GM21717 (cell line): ENCODE measurements at regions not wholly inside any gene's neighbourhood (a gene's known extent, or its start where the extent isn't known, plus 50 kb on each side); places are given as distances from the start of the nearest gene placed in this dataset.
"Not testable (repeated sequence)": the region's sequence is repeated elsewhere in the genome, so short reads cannot be mapped to it uniquely, and the experiment has no call there.

Source experiments
- ATAC-seq: cut with Tn5 transposase; IDR thresholded peaks from one replicate; pipeline ENCODE4 v1.9.1; 2021; ENCODE audit warnings: mild to moderate bottlenecking, moderate library complexity; ENCODE audit not compliant: unreplicated experiment

DNA sequence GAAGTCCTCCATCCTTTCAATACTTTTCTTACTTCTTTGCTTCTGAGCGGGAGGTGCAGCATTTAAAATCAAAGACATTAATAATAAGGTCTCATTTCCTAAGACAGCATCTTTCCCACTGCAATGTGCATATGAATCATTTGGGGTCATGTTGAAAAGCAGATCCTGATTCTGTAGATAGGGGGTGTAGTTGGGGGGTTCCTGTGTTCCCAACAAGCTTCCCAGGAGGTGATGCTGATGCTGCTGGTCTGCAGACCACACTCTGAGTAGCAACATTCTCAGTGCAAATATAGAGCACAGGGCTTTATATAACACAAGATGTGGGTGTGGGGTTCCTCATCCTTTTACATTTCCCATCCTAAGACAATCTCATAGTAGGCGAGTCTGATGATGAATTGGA is 126.5 kb upstream of the PALM2AKAP2 start:
- no peak for ATAC-seq

DNA sequence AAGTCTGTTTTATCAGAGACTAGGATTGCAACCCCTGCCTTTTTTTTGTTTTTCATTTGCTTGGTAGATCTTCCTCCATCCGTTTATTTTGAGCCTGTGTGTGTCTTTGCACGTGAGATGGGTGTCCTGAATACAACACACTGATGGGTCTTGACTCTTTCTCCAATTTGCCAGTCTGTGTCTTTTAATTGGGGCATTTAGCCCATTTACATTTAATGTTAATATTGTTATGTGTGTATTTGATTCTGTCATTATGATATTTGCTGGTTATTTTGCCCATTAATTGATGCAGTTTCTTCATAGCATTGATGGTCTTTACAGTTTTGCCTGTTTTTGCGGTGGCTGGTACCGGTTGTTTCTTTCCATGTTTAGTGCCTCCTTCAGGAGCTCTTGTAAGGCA is 116.0 kb upstream of the PALM2AKAP2 start:
- ATAC-seq = not testable (repeated sequence)

DNA sequence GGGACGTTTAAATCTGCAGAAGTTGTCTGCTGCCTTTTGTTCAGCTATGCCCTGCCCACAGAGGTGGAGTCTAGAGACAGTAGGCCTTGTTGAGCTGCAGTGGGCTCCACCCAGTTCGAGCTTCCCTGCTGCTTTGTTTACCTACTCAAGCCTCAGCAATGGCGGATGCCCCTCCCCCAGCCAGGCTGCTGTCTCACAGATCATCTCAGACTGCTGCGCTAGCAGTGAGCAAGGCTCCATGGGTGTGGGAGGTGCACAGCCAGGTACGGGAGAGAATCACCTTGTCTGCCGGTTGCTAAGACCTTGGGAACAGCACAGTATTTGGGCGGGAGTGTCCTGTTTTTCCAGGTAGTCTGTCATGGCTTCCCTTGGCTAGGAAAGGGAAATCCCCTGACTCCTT is 114.3 kb upstream of the PALM2AKAP2 start:
- not testable (repeated sequence) for ATAC-seq

DNA sequence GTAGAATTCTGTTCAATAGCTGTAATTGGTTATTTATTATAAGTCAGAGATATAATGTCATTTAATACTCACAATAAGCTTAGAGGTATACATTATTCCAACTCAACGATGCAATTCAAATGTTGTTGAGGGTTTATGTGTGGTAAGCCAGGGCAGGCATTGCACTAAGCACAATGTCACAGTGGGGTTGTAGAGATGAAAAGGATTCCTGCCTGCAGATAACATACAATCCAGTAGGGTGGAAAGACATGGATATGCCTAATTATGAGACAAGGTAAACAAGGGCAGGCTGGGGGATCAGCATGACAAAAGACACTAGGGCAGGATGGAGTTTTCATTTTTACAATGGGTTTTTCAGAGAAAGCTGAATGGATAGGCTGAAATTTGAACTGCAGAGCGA is 98.7 kb upstream of the PALM2AKAP2 start:
- ATAC-seq = no peak

DNA sequence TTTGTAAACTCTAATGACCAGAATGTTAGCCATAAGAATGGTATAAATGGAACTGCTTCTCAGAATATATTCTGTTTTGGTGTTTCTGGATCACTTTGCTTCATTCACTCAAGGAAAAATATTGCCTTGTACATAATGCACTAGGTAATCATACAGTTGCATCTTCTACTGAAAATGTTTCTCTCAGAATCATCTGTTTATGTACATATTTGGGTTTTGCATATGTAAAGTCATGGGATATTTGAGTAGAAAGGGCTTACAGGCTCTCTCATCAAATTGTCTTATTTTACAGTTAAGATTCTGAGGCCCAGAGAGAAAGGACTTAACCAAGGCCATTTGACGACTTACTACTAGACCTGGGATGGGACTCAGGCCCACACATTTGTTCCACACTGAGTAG is 97.8 kb upstream of the PALM2AKAP2 start:
- no peak for ATAC-seq

DNA sequence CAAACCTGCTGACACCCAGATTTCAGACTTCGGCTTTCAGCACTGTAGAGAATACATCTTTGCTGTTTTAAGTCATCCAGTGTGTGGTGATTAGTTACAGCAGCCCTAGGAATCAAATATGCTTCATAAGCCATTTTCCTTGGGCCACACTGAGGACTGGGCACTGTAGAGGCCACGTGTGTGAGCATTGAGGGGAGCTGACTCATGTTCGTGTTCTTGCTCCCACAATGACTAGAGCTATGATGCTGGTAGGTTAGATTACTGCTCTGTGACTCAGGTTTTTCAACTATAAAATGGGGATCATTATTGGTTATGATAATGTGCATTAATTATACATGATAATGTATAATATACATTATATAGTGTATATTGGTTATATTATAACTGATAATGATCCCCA is 96.5 kb upstream of the PALM2AKAP2 start:
- ATAC-seq = no peak

DNA sequence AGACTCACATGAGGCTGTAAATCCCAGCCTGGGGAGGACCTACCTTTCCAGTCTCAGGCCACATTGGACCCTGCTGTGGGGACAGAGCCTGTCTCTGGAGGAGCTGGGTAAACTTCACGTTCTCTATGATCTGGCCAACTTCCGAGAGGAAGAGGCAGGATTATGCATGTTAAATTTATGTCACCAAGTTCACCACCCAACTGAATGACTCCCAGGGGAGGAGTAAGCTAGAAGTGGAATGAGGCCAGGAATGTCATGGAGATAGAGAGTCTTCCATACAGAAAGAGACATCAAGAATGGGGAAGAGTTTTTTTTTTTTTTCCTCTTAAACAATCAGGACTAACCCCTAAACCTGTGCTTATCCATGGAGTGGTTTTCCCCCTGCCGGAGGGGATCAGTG is 90.3 kb upstream of the PALM2AKAP2 start:
- ATAC-seq = no peak

DNA sequence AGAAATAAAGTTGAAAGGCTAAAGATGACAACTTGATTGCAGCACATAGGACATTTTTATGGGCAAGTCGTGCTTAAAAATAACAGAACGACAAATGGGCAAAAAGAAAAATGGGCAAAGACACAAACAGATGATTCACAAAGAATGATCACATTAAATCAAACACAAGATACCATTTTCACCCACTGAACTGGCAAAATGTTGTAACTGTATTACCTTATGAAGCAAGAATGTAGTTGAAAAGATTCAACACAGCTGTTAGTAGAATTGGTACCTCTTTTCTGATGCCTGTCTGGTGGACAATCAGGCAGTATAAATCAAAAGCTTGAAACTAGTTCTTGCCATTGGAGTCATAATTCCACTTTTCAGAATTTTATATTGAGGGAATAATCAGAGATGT is 81.0 kb upstream of the PALM2AKAP2 start:
- ATAC-seq = no peak

DNA sequence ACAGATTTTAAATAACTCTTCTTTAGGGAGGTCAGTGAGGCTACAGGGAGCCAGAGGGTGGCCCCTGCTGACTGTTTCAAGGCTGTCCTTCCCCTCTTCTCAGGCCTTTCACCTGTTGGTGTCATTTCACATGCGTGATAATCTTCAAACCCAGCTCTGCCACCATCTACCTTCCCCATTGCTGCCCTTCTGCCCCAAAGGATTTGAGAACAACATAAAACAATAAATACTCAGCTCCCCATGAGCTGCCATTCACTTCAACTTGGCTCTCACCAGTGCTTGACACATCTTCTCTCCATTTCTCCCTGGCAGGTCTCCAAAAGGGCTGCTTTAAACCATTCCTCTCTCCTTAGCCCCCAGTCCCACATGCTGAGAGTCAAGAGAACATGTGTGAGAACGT is 75.5 kb upstream of the PALM2AKAP2 start:
- no peak for ATAC-seq

DNA sequence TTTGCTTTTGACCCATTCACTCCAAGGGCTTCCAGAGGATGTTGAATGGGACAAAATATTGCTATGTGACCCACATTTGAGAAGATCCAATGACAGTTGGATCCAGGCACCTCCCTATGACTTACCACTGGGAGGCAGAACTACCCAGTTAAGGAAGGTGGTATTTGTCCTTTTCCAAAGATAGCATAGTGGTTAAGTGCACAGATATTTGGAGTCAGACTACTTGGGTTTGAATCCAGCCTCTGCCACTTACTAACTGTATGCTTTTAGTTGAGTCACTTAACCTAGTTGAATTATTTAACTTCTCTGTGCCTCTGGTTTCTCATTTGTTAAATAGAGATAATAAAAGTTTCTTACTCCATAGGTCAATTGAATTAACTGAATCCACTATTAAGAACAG is 74.5 kb upstream of the PALM2AKAP2 start:
- no peak for ATAC-seq

DNA sequence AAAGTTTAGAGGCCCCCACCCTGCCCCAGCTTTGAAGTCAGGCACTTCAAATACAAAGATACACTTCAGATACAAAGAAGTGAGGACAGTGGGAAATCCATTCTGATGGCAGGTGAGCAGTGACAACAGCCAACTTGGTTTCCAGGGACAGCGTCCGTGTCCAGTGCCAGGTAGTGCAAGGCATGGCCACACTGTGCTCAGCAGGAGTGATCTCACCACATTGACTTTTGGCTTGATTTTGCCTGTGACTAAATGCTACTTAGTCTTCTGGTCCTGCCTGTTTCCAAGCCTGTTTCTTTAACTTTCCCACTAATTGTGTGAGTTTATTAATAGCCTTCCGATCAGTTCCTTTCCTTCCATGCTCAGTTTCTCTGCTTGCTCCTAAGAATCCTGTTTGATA is 72.6 kb upstream of the PALM2AKAP2 start:
- no peak for ATAC-seq

DNA sequence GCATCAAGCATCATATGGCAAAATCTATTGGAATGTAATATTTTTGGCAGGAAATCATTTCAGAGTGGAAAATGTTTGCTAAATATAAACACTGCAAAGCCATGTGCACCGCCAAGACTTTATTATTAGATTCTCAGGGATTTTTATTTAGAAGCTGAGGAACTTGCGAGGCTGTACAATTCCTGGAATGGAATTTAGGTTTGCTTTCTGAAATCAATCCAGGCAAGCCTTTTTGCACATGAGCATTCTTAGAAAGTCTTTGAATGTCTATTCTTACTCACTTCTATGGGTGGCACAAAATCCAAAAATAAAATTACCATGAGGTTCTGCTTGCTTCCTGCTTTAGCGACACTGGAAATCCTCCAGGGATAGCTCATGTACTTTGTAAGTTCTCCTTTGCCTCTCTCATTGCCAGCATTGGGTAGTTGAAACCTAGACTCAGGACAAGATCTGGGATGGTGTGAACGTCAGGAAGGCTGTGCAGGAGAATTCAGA is 71.5 kb upstream of the PALM2AKAP2 start:
- ATAC-seq = no peak

DNA sequence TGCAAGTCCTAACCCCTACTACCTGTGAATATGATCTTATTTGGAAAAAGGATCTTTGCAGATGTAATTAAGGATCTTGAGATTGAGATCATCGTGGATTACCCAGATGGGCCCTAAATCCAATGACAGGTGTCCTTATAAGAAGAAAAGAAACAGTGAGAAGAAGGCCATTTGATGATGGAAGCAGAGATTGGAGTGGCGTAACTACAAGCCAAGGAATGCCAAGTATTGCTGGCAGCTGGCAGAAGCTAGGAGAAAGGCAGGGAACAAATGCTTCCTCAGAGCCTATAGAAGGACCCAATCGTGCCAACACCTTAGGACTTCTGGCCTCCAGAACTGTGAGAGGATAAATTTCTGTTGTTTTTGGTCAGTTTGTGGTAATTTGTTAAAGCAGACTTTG is 70.1 kb upstream of the PALM2AKAP2 start:
- ATAC-seq = no peak

DNA sequence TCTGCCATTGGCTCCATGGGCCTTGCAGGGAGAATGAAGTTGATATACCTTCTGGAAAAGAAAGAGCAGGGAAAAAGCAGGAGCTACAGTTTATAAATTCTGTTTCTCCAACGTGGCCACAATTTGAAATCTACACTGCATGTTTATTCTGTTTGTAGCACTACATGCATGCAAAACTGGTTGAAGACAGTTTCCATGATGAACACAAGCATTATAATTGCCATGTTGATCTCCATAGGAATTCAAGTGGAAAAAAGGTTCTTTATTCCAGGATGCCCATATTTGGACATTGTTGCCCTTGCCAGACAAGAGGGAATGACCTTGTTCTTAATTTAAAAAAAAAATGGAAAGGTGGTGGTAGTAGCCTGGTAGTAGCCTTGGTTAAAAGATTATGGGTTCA is 69.2 kb upstream of the PALM2AKAP2 start:
- ATAC-seq = no peak

DNA sequence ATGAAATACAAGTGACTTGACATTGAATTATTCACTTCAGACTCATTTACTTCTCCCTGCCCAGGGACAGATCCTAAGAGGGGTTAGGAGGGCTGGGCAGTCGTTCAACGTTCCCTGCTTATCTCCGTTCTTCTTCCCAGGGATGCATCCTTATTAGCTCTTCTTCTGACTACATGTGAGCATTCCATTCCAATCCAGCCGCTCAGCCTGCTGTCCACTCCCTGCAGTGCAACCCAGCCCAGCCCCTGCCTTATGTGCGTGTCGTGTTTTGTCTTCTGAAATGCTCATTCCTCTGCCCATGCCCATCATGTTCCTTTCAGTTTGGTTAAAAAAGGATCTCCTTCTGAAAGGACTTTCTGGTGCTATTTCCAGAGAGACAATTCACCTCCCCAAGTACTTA is 64.7 kb upstream of the PALM2AKAP2 start:
- ATAC-seq = no peak

DNA sequence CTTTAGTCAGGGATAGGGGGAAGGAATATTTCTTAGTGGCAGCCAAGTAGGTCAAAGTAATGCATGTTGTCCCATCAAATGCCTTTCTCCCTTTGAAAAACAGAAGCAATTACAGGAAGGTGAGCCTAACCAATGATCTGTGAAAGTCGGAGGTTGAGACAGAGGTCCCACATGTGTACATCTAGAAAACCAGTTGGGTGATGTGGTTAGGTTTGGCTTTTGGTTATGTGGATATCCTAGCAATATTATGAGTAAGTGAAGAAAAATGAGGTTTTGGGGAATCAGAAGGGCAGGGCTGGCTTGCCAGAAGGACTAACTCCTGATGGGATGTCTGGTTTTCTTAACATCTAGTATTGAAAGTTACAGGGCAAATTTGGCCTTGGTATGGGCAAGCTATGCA is 63.4 kb upstream of the PALM2AKAP2 start:
- no peak for ATAC-seq

DNA sequence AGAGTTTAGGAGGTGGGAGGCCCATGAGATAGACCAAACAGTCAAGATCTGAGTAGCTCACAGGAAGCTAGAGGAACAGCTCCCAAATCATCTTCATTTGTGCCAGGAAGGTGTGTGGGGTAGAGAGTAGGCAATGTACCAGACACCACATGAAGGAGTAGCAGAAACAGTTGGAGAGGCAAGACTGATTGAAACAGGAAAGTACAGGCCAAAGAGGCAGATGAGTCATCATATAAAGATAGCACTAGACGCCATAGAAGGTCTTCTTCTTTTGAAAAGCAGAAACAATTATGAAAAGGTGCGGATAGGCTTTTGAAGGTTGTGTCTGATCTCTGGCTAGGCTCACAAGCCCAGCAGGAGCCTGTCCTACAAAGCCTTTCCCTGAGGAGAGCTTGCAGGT is 62.7 kb upstream of the PALM2AKAP2 start:
- no peak for ATAC-seq

DNA sequence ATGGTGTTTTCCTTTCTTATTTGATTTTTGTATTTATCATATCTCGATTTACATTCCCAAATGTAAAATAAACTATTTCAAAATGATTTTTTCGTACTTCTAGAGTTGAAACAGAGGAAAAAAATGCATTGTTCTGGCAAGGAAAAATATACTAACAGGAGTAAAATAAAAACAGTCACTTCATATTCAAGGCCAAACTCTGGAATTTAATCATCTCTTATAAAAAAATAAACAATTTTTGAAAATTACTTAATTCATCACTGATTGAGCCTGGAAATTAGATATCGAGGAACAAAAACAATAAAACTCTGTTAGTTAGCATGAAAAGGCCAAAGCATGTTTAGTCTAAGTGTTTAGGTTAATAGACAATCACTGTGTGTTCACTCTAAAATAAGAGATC is 61.1 kb upstream of the PALM2AKAP2 start:
- ATAC-seq = no peak

DNA sequence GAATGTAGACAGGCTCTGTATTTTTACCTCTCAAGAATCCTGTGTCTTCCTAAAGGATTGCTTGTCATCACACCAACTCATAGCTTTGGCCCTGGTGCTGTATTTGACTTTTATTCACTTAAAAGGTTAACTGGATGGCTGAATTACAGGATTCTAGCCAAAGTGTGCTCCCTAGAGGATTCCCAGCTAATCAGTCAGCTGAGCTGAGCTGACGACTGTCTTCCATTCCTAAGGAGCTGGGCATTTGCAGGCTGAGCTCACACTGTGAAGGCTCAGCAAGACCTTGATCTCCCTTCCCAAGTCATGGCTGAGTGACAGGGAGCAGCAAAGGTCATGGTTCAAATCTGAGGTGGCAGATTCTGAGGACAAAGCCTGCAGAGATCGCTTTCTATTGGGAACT is 59.0 kb upstream of the PALM2AKAP2 start:
- no peak for ATAC-seq

DNA sequence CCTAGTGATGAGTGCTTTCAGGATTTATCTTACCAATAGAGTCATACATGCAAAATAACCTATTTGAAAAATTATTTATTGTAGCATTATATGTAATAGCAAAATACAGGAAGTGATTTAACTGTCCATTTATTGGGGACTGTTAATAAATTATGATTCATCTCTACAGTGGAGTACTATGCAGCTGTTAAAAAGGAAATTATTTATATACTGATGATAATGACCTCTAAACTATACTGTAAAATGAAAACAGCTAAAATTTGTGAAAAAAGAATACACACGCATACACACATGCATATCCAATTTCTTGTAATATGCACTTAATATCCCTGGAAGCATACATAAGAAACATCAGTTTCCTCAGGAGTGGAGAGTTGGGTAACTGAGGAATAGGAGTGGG is 58.0 kb upstream of the PALM2AKAP2 start:
- ATAC-seq = no peak

DNA sequence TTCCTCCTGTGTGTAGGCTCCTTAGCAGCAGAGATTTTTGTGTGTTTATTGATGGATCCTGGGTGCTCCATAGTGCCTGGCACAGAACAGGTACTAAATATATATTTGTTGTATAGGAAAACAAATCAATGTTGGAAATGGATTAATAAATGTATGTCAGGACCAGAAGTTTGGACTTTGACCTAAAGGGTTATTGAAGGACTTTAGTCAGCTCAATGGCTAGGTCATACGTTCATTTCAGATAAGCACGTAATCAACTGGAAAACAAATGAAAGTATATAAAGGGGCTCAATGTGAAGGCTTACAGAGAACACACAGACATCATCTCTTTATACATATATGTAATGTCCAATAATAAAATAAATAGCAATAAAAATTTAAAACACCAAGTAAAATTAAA is 56.2 kb upstream of the PALM2AKAP2 start:
- ATAC-seq = no peak

DNA sequence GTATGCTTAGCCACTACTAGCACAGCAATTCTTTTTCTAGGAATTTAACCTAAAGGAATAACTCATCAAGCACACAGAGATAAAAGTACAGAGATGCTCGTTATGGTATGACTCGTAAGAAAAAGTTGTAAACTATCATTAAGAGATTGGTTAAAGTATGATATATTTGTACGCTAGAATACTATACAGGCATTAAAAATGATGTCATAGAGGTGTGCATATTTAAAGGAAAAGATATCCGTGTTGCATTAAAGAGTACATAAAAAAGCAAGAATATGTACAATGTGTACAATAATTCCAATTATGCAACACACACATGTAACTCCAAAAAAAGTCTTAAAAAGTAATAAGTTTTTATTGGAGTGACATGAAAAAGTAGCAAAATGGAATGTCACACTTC is 54.5 kb upstream of the PALM2AKAP2 start:
- no peak for ATAC-seq

DNA sequence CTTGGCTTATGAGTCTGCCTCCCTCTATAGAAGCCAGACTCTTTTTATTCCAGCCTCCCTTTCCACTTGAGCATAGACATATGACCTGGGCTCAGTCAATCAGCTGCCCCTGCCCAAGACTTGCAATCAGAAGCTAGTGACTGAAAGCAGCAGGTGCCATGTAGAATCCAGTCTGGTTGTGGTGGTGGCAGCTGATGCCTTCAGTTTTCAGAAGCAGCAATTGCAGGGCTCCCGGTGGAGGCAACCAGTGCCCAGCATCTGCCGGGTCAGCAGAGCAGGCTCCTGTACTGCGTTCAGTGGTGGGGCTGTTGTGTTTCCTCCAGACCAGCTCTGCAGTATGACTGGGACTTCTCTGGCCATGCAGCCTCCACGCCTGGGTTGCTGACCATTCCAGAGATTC is 53.9 kb upstream of the PALM2AKAP2 start:
- no peak for ATAC-seq
